ENCODE measurements at regions not wholly inside any gene's neighbourhood (a gene's known extent, or its start where the extent isn't known, plus 50 kb on each side); places are given as distances from the start of the nearest gene placed in this dataset.

DNA sequence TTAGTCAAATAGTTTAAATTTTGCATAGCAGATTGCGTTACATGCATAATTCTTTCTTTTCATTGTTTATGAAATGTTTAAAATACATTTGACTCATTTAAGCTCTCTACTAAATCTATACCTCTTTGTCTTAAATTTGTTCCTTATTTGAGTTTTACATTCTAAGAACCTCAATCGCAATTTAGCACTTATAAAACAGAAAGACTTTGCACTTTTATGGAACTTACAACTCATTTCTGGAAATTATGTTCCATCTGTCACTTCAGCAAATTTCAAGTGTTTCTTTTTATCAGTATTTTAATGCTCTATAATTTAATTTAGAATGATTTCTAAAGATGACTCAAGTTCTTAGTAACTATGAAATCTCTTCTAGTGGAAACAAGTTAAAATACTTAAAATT is 1505.8 kb upstream of the SPRY2 start:
- DNase-seq (ENCODE audit: low read depth, low spot score) = no peak

DNA sequence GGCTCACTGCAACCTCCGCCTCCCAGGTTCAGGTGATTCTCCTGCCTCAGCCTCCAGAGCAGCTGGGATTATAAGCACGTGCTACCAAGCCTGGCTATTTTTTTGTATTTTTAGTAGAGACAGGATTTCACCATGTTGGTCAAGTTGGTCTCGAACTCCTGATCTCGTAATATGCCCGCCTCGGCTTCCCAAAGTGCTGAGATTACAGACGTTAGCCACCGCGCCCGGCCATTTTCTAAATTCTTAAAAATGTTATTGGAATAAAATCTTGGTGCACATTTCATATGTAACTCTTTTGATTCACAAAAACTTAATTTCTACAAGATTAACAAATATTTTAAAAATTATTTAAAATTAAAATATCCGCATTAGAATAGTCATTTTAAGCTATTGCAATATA is 1480.3 kb upstream of the SPRY2 start:
- no peak for DNase-seq (ENCODE audit: low read depth, low spot score)

DNA sequence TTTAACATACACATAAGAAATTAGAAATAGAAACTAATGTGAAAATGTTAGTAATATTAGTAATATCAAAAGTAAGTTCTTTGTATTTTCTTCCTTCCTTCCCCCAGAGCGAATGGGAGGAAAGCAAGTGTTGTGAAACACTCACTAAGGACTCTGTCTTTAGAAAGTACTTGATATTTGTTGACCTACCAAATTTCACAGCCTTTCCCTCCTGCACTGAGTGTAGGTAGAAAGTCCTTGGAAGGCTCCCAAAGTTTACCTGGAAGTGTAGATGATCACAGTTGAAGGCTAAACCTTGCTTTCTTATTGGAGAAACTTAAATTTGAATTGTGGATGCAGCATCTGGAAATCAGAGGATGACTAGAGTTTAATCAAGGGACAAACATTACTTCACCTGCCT is 1459.5 kb upstream of the SPRY2 start:
- DNase-seq (ENCODE audit: low read depth, low spot score) = no peak

DNA sequence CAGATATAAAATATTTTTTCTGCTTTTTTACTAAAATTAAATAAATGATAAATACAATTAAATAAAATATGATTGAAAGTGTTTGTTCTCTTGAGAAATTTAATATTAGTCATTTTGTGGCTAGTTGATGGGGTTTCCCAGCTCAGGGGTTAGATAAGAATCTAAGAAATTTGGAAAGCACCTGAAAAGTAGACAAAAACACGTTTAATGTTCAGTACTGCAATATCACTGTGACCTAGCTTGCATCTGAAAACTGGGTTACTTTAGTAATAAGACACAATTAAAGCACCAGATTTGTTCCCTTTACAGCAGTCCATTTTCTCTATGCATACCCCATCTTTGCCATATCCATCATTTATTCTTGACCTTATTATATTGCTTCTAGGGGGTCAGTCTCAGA is 1454.8 kb upstream of the SPRY2 start:
- DNase-seq (ENCODE audit: low read depth, low spot score) = no peak

DNA sequence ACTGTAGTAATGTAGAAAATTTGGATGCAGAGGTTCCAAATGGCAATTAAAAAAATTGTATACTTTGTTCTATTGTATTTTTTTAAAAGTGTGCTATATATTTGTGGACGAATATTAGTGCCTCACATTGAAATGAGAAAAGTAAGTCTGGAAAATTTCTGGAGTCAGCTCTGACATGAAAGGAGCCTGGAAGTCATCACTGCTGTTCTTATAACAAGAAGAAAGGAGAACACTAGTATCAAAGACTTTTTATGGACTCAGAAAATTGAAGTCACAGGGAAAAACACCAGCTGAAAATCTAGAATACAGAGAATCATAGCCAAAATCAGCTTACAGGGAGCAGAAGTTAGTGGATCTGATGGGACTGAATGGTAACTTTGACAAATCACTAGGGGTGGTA is 1450.7 kb upstream of the SPRY2 start:
- DNase-seq (ENCODE audit: low read depth, low spot score) = no peak

DNA sequence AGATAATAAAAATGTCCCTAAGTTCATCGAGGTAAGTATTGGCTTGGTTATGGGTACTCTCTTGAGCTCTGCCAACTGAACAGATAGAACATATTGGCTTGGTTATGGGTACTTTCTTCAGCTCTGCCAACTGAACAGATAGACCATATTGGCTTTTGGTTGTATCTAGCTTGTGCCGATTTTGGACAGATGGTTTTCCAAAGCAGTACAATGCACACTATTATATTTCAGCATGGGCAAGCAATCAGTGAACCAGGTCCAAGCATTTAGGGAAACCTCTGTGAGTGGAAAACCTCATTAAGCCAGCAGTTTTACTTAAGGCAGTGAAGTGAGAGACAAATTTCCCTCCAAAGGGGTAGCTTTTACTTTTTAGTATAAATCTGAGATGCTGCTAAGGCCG is 1440.5 kb upstream of the SPRY2 start:
- DNase-seq (ENCODE audit: low read depth, low spot score) = no peak

DNA sequence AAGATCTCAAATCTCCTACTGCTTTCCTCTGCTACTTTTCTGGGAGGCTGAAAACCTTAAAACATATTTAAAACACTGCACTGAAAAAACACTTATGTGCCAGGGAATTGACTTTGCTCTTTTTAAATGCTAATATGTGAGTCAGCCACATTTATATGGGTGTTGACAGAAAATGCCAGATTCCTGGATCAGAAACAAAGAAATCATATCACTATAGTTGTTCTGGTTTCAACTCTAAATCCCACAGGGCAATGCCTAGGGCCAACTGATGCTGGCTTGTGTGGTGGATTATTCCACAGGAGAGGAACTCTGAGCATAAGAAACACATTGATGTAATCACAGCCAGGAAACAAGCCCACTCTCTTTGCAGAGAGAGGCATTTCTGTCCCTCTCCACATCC is 1439.0 kb upstream of the SPRY2 start:
- no peak for DNase-seq (ENCODE audit: low read depth, low spot score)

DNA sequence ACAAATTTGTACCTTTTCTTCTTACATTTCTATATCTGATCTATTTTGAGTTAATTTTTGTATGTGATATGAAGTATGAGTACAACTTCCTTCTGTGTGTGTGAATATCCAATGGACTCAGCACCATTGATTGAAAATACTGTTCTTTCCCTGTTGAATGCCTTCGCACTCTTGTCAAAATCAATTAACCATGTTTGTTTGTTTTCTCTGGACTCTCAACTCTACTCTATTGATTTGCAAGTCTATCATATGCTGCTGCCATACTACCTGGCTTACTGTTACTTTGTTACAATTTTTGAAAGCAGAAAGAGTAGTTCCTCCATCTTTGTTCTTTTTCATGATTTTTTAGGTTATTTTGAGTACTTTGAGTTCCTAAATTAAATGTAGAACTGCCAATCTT is 1437.4 kb upstream of the SPRY2 start:
- no peak for DNase-seq (ENCODE audit: low read depth, low spot score)

DNA sequence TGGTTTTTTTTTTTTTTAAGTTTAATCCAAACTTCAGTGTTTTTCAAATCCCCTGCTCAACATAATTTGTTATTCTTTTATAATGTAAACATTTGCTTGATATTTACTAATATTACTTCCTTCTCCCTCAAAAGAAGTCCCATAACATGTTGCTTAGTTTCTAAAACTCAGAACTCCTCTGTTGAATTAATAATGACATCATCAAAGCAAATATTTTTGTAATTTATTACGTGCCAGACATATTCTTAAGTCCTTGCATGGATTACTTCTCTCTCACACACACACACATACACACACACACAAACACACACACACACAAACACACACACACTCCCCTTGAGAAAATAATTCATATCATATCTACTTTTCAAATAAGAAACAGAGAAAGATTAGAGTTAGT is 1432.3 kb upstream of the SPRY2 start:
- no peak for DNase-seq (ENCODE audit: low read depth, low spot score)

DNA sequence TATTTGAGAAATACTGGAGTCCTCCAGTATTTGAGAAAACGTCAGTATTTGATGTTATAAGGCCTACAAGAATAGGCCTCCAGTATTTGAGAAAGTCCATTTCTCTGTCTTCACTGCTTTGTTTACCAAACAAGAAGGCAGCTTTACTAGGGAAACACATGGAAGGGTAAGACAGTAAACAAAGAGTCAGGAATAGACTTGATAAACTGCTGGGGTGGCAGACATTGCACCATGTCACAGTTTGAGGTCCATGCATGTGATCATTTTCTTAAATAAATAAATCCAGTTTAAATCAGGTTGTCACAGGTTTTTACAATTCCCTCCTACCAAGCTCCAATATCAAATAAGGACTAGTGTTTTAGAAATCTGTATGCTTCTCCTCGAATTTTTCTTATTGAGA is 1431.0 kb upstream of the SPRY2 start:
- DNase-seq (ENCODE audit: low read depth, low spot score) = no peak

DNA sequence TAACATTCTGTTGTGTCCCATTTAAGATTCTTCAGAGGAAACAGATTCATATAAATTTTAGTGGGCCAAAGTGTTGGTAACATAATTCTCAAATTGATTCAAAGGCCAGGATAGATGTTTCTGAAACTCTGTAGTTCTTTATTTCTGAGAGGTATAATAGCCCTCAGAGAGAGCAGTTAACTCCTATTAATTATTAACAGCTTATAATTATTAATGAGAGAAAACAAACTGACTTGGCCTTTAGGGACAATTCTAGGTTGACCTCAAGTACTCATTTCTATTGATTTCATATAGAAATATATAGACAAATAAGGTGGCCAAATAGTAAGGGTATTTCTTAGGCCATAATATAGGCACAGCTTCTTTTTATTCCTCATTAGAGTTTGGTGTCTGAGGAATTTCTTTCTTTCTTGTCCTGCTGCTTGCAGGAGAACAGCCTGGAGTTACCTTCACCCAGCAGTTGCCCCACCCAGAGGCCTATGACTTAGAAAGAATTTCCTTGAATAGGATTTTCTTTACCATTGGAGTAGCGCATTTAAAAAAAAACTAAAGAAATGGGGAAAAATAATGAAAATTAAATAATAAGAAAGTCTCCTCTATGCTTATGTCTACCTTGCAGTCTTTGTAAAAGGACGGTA is 1430.1 kb upstream of the SPRY2 start:
- DNase-seq (ENCODE audit: low read depth, low spot score) = no peak

DNA sequence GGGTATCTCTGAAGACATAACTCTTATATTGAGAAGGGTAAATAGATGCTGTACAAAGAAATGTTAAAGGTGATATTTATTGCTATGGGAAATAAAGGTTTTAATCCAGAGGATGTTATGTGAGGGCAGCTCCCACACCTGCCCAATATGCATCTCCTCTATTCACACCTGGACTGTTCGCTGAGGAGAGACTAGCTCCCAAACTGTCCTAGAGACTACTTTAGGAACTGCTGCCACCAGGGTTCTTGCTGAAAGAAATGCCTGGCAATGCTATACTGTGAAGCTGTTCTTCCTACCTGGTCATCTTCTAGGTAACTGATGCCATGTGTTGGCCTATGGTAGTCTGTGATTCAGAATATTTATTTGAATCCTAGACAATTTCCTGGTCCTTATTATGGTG is 1421.5 kb upstream of the SPRY2 start:
- no peak for DNase-seq (ENCODE audit: low read depth, low spot score)

DNA sequence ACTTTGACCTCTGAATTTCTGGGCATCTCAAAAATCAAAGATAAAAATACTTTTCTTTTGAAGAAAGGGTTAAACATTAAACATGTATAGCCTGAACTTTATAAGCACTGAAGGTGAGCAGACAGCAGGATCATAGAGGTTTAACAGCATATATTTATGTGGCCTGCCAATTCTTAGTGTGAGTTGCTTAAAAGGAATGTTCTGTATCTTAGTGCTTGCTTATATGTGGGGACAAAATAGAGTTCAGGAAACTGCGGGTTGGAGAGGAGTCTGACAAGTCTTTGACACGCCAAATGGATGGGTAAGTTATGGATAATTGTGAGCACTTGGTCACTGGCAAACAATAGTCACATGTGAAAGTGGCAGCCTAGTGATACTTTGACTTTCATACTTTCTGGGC is 1419.4 kb upstream of the SPRY2 start:
- no peak for DNase-seq (ENCODE audit: low read depth, low spot score)

DNA sequence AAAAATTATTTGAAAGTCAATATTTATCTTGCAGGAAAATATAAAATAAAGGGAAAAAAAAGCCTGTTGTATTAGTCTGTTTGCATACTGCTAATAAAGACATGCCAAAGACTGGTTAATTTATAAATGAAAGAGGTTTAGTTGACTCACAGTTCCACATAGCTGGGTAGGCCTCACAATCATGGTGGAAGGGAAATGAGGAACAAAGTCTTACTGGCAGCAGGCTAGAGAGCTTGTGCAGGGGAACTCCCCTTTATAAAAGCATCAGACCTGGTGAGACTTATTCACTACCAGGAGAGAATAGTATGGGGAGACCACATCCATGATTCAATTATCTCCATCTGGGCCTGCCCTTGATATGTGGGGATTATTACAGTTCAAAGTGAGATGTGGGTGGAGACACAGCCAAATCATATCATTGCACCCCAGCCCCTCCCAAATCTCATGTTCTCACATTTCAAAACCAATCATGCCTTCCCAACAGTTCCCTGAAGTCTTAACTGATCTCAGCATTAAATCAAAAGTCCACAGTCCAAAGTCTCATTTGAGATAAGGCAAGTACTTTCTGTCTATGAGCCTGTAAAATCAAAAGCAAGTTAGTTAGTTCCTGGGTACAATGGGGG is 1416.5 kb upstream of the SPRY2 start:
- no peak for DNase-seq (ENCODE audit: low read depth, low spot score)

DNA sequence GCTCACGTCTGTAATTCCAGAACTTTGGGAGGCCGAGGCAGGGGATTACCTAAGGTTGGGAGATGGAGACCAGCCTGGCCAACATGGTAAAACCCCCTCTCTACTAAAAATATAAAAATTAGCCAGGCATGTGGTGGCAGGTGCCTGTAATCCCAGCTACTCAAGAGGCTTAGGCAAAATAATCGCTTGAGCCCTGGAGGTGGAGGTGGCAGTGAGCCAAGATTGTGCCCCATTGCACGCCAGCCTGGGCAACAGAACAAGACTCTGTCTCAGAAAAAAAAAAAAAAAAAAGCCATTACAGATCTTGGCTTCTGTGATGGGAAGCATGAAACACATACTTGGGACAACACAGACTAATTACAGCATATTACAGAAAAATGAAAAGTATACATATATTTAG is 1404.5 kb upstream of the SPRY2 start:
- DNase-seq (ENCODE audit: low read depth, low spot score) = no peak

DNA sequence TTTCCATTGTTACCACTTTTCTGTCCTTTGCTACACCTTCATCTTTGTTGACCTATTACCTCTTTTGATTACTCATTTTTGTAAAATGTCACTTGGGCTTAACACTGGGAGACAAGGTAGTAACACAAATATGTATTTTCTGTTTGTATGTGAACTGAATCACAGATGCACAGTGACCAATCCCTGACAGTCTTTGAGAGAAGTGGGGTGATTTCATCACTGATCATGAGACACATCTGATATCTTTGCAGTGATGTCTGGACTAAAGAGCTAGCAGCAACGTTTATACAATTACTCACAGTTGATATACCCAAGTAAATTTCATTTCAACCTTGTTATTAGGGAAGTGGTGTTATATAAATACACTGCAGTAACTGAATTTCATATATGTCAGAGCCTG is 1397.4 kb upstream of the SPRY2 start:
- DNase-seq (ENCODE audit: low read depth, low spot score) = no peak

DNA sequence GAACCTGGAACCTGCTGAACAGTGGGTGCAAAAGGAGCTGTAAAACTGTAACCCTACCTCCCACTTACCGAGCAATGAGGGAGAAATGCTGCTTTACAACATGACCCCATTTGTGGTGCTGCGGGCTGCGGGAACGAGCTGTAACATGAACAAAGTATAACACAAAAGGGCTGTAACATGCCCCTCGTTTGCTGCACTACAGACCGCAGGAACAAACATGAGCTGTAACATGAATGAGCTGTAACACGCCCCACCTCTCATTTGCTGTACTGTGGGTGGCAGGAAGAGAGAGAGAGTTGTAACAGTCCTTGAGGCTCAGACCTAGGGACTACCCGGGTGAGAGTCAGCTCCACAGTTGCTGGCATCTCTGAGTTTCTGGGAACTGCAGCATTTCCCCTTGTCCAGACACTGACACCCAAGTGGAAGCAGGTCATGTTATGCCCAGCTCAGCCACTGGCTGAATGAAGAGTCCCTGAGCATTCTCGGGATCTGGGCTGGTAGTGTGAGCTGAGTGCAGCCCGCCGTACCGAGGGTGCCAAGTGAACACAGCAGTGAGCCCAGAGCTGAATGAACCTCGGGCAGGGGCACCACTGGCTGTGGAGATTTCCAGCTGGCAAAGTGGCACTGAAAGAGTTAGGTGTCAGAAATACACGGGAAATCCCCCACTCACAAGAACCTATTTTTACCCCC is 1385.3 kb upstream of the SPRY2 start:
- DNase-seq (ENCODE audit: low read depth, low spot score) = no peak

DNA sequence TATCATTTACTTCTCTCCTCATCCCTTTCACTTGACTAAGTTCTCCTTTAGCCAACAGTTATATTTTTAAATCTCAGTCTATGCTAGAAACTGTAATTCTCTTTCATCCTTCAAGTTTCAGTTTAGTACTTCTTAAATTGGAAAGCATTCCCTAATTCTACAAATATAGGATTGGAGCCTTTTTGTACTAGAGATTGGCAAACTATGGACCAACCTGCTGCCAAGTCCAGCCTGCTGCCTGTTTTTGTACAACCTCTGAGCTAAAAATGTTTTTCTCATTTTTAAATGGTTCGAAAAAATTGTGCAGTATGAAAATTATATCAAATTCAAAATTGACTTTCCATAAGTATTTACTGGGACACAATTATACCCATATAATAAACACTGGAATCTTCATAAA is 1381.5 kb upstream of the SPRY2 start:
- no peak for DNase-seq (ENCODE audit: low read depth, low spot score)

DNA sequence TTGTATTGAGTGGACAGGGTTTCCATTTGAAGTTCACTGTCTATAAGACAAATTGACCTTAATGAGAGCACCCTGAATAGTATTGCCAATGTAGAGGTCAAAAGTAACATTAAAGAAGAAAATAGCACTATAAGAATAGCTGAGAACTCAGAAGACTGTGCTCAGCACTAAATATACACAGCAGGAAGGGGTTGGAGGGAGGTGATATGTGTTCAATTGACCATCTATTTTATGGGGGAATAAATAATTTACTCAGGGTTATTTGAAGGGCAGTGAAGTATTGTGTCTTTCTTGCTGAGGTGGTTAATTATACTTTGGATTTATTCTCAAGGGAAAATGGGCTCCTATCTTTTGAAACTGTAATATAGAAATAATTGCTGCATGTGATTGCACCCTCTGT is 1380.5 kb upstream of the SPRY2 start:
- no peak for DNase-seq (ENCODE audit: low read depth, low spot score)

DNA sequence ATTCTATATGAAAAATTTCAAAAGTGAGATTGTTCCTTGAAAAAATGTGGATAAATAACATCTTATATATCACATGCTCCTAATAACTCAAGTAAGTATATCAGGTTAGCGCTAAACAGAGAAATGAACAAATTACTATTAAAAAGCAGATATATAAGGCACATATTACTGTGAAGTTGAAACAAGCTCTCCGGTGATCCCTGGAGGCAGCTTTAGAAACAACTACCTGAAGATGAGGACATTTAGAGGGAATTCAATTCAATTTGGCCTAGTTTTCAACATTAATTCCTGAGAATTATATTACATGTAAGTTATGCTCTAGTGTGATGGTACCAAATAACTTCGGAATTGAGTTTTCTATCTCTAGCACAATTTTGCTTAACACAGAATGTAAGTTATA is 1373.6 kb upstream of the SPRY2 start:
- no peak for DNase-seq (ENCODE audit: low read depth, low spot score)

DNA sequence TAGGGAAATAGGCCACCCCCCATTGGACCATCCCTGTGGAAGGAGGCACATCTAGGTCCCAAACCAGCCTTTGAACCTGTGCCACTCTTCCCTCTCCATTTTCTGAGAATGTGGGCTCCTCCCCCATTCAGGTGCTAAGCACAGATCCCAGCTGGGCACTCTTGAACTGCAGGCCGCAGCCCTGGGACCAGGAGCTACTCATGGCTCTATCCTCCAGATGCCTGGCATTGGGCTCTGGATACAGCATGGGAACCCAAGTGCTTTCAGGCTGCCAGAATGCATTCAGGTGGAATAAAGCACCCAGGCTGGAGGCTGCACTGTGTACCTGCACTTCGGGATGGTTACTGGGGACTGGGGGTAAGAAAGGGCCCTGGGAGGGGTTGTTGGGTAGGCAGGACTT is 1372.3 kb upstream of the SPRY2 start:
- no peak for DNase-seq (ENCODE audit: low read depth, low spot score)

DNA sequence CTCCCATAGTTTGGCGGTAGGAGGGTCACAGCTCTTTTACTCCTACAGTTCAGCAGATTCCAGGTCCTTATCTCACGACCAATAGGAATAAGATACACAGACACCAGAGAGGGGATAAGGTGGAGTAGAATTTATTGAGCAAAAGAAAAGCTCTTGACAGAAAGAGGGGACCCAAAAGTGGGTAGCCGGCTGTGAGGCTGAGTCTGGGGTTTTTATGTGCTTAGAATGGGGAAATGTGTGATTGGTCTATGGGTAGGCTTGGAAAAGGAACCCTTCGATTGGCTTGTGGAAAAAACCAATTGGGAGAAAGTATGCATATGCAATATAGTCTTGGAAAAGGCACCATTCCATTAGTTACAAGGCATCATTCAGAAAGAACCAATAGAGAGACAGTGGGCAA is 1356.9 kb upstream of the SPRY2 start:
- DNase-seq (ENCODE audit: low read depth, low spot score) = no peak

DNA sequence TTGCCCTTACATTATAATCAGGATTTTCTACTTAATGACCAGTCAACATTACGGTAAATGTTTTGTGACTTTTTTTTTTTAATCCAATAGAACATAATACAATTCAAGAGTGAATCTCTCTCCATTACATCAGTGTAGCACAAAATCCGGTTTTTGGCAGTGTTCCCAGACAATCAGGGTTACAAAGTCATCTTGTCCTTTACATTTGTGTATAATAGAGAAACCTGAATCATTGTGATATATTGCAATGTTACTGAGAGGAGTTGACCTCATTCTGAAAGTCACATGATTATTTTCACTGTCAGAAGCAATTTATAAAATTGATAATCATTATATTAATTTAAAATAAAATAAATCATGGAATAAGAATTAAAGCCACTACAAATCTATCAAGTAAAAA is 1346.0 kb upstream of the SPRY2 start:
- no peak for DNase-seq (ENCODE audit: low read depth, low spot score)

DNA sequence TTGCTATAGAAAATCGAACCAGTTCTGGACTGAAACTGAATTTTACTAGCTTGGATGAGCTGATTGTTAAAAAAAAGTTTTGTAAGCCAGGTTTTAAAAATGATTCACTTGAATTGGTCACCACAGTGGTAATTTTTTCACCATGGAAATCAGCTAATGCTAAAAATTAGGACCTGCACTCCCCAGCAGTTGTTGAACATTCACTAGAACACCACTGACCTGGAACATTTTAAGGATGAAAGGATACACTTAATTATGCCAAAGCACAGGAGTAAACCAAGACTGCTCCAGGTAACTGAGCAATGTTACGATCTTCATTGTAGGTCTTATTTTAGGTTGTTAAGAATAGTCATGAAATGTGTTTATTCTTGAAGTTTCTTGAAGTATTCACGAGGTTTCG is 1342.6 kb upstream of the SPRY2 start:
- DNase-seq (ENCODE audit: low read depth, low spot score) = no peak
